BLaER1 treated with 17β-estradiol and CSF1 and Interleukin-3, amounts not matched to agents 10 nM and 100 nM (cell line): ENCODE measurements at regions not wholly inside any gene's neighbourhood (a gene's known extent, or its start where the extent isn't known, plus 50 kb on each side); places are given as distances from the start of the nearest gene placed in this dataset.

Experiments used
- H3K27ac ChIP-seq, 11 experiments: shearing (Covaris generic); formaldehyde crosslinking; 2 replicates each; pipeline ENCODE4 v1.8.1; 2022
- H3K27me3 ChIP-seq, 11 experiments: shearing (Covaris generic); formaldehyde crosslinking; 2 replicates each; pipeline ENCODE4 v1.8.1; 2022
- H3K36me3 ChIP-seq, 11 experiments: shearing (Covaris generic); formaldehyde crosslinking; 2 replicates each; pipeline ENCODE4 v1.8.1; 2022
- H3K4me1 ChIP-seq, 10 experiments: shearing (Covaris generic); formaldehyde crosslinking; 2 replicates each; pipeline ENCODE4 v1.8.1; 2022
- H3K4me2 ChIP-seq, 11 experiments: shearing (Covaris generic); formaldehyde crosslinking; 2 replicates each; pipeline ENCODE4 v1.8.1; 2022
- H3K4me3 ChIP-seq, 10 experiments: shearing (Covaris generic); formaldehyde crosslinking; 2 replicates each; pipeline ENCODE4 v1.8.1; 2022
- H3K9ac ChIP-seq, 11 experiments: shearing (Covaris generic); formaldehyde crosslinking; 2 replicates each; pipeline ENCODE4 v1.8.1; 2022
- H3K9me3 ChIP-seq, 11 experiments: shearing (Covaris generic); formaldehyde crosslinking; replicated peaks in 1 of 11; 2 replicates each; pipeline ENCODE4 v1.8.1; 2022
- H4K20me1 ChIP-seq, 11 experiments: shearing (Covaris generic); formaldehyde crosslinking; 2 replicates each; pipeline ENCODE4 v1.8.1; 2022
- Cebpa-rat ChIP-seq, 11 experiments: shearing (Covaris generic); IDR thresholded peaks; 2 replicates each; pipeline ENCODE4 v1.8.1; 2022

DNA sequence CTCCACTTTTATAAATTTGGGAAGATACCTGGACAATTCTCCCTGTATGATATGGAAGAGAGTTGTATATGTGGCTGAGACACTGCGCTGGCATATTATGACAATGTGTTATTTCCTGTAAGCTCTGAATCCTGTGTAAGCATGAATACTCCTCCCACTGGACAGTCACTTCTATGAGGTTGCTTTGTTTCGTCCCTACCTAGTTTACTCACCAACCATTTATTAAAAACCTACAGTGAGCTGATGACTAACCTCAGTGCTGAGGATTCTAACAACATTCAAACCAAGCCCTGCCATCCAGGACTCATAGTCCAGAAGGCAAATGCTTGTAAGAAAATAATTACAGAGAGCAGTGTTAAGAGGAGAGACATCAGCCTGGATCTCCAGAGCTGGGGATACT, 1632.9 kb upstream of the TENM3 start:
- H3K4me1 ChIP-seq, result peaks cover 0 to 4% (median 0%) of the 10 kb centered on the region in 10 experiments; a peak in 1 of 20 replicates
- no peak overlapping the region for H3K4me2 ChIP-seq
- H3K9me3 ChIP-seq, result no peaks in the 10 kb centered on the region
- no peaks in the 10 kb centered on the region for H3K36me3 ChIP-seq
- no peak overlapping the region for H3K27ac ChIP-seq
- no peak for TF ChIP-seq Cebpa-rat (IDR thresholded peaks at IDR 0.05)
- H4K20me1 ChIP-seq, result no peaks in the 10 kb centered on the region
- no peak overlapping the region for H3K9ac ChIP-seq
- no peaks in the 10 kb centered on the region for H3K27me3 ChIP-seq
- H3K4me3 ChIP-seq, result no peak overlapping the region

- H3K36me3 ChIP-seq, result no peaks in the 10 kb centered on the region
- H3K9ac ChIP-seq, result no peak overlapping the region
These were observed 1627.5 kb upstream of the TENM3 start for GRCh38 chr4:180615746-180616145.

DNA sequence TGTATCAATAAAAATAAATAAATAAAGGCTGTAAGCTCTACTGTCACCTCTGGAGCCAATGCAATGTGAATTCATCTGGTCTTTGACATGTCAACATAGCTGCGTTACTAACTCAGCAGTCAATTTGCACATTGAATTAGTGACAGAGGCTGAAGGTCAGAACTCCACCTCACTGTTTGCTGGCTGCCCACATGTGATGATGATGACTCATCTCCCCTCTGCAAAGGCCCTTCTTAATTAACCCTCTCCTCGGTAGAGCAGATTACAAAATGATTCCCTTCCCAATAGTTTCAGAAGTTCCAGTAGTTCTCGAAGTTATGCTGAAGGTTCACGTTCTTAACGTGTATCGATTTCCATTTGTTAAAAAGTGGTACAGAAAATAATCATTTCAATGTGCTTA, 1626.0 kb upstream of the TENM3 start:
- Histone ChIP-seq H3K4me3 (no peak overlapping the region), H3K9me3 (no peaks in the 10 kb centered on the region), H4K20me1 (no peaks in the 10 kb centered on the region), H3K36me3 (no peaks in the 10 kb centered on the region), H3K27me3 (no peaks in the 10 kb centered on the region), H3K4me1 (peaks cover 0 to 6% (median 0%) of the 10 kb centered on the region in 10 experiments; a peak in 3 of 20 replicates), H3K9ac (no peak overlapping the region), H3K4me2 (no peak overlapping the region), H3K27ac (no peak overlapping the region)
- TF ChIP-seq Cebpa-rat (IDR thresholded peaks at IDR 0.05), result no peak

More at GRCh38 chr4:180615746-180616145, 1627.5 kb upstream of the TENM3 start:
- no peaks in the 10 kb centered on the region for H4K20me1 ChIP-seq
- H3K27ac ChIP-seq, result no peak overlapping the region
- no peaks in the 10 kb centered on the region for H3K9me3 ChIP-seq
- TF ChIP-seq Cebpa-rat (IDR thresholded peaks at IDR 0.05), result no peak
- H3K4me3 ChIP-seq, result no peak overlapping the region
- peaks cover 0 to 6% (median 0%) of the 10 kb centered on the region in 10 experiments; a peak in 3 of 20 replicates for H3K4me1 ChIP-seq
- no peak overlapping the region for H3K4me2 ChIP-seq
- H3K27me3 ChIP-seq, result no peaks in the 10 kb centered on the region

DNA sequence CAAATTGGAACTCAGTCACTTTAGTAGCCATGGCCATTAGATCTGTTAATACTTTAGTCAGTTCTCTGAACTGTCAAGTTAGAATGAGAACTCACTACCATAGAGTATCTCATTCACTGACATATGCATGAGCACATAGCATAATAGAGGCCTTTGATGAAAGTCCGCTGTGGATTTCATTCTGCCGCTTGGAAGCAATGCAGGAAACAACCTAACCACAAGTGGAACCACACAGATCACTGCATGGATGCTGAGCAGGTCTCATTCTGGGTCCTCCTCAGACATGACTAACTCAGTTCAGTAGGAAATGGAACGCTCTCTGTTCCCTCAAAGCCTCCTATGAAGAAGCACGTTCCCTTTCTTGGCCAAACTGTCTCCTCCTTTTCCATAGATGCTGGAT, 1624.8 kb upstream of the TENM3 start:
- no peaks in the 10 kb centered on the region for H4K20me1 ChIP-seq
- H3K4me1 ChIP-seq, result peaks cover 0 to 6% (median 0%) of the 10 kb centered on the region in 10 experiments; a peak in 3 of 20 replicates
- H3K36me3 ChIP-seq, result no peaks in the 10 kb centered on the region
- no peaks in the 10 kb centered on the region for H3K27me3 ChIP-seq
- H3K4me3 ChIP-seq, result no peak overlapping the region
- H3K4me2 ChIP-seq, result no peak overlapping the region
- H3K9ac ChIP-seq, result no peak overlapping the region
- H3K27ac ChIP-seq, result no peak overlapping the region
- no peak; a peak in 1 of 22 replicates for TF ChIP-seq Cebpa-rat (IDR thresholded peaks at IDR 0.05)
- H3K9me3 ChIP-seq, result no peaks in the 10 kb centered on the region

GRCh38 chr4:180619440-180619839, 1623.8 kb upstream of the TENM3 start:
- Histone ChIP-seq H3K27me3 (no peaks in the 10 kb centered on the region), H3K36me3 (no peaks in the 10 kb centered on the region), H3K4me2 (no peak overlapping the region), H4K20me1 (no peaks in the 10 kb centered on the region), H3K4me3 (no peak overlapping the region), H3K4me1 (peaks cover 0 to 6% (median 0%) of the 10 kb centered on the region in 10 experiments; a peak in 3 of 20 replicates), H3K27ac (no peak overlapping the region), H3K9me3 (no peaks in the 10 kb centered on the region), H3K9ac (no peak overlapping the region)
- no peak for TF ChIP-seq Cebpa-rat (IDR thresholded peaks at IDR 0.05)

DNA sequence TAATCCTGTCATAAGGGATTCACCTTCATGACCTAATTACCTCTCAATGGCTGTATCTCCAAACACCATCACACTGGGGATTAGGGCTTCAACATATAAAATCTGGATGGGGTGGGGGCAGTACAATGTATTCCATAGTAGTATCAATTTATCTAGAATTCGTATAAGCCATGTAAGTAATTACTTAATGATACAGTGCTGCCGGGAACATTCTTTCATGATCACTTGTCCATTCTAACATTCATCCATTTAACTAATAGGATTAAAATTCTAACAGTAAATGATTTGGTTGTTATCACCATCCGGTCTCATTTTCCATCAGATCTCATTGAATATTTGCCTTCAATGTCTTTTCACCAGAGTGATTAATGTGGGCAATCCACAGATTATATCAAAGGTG, 1620.9 kb upstream of the TENM3 start:
- Histone ChIP-seq H3K4me2 (no peak overlapping the region), H3K27me3 (no peaks in the 10 kb centered on the region), H3K9me3 (no peaks in the 10 kb centered on the region), H3K9ac (no peak overlapping the region), H3K4me1 (peaks cover 0 to 6% (median 0%) of the 10 kb centered on the region in 10 experiments; a peak in 2 of 20 replicates), H3K4me3 (no peak overlapping the region), H3K27ac (no peak overlapping the region), H4K20me1 (no peaks in the 10 kb centered on the region), H3K36me3 (no peaks in the 10 kb centered on the region)
- no peak for TF ChIP-seq Cebpa-rat (IDR thresholded peaks at IDR 0.05)

- no peaks in the 10 kb centered on the region for H4K20me1 ChIP-seq
- H3K27ac ChIP-seq, result no peak overlapping the region
- no peak overlapping the region for H3K4me3 ChIP-seq
- no peaks in the 10 kb centered on the region for H3K9me3 ChIP-seq
- no peak for TF ChIP-seq Cebpa-rat (IDR thresholded peaks at IDR 0.05)
- H3K9ac ChIP-seq, result no peak overlapping the region
- no peaks in the 10 kb centered on the region for H3K36me3 ChIP-seq
- no peaks in the 10 kb centered on the region for H3K4me1 ChIP-seq
- H3K4me2 ChIP-seq, result no peak overlapping the region
- no peaks in the 10 kb centered on the region for H3K27me3 ChIP-seq
These were observed 1617.5 kb upstream of the TENM3 start for GRCh38 chr4:180625653-180626052.

GRCh38 chr4:180630012-180630665, 1613.1 kb upstream of the TENM3 start:
- H3K4me3 ChIP-seq, result no peak overlapping the region
- H3K9ac ChIP-seq, result no peak overlapping the region
- H3K4me2 ChIP-seq, result no peak overlapping the region
- H3K9me3 ChIP-seq, result no peaks in the 10 kb centered on the region
- no peak for TF ChIP-seq Cebpa-rat (IDR thresholded peaks at IDR 0.05)
- H4K20me1 ChIP-seq, result no peaks in the 10 kb centered on the region
- no peak overlapping the region for H3K27ac ChIP-seq
- H3K4me1 ChIP-seq, result no peaks in the 10 kb centered on the region
- H3K27me3 ChIP-seq, result no peaks in the 10 kb centered on the region
- no peaks in the 10 kb centered on the region for H3K36me3 ChIP-seq

DNA sequence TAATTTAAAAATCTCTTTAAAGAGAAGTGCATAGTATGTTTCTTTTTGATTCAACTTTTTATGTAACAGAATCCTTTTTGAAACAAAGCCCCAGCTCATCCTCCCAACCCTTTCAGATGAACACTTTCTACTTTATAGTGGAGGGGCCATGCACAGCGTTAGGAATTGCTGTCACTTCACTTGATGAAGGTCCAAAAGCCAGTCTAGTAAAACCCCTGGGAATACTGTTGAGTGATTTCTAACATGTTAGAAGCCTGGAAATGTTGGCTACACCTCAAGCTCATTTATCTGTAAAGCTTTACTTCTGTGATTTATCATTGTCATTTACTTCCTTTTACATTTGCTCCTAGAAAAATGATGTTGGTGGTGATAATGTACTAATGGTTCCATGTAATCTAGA, 1608.9 kb upstream of the TENM3 start:
- TF ChIP-seq Cebpa-rat (IDR thresholded peaks at IDR 0.05), result no peak
- no peaks in the 10 kb centered on the region for H3K36me3 ChIP-seq

GRCh38 chr4:180635281-180635680, 1607.9 kb upstream of the TENM3 start:
- no peak overlapping the region for H3K4me3 ChIP-seq
- no peaks in the 10 kb centered on the region for H3K9me3 ChIP-seq
- no peaks in the 10 kb centered on the region for H4K20me1 ChIP-seq
- no peak for TF ChIP-seq Cebpa-rat (IDR thresholded peaks at IDR 0.05)
- H3K27me3 ChIP-seq, result no peaks in the 10 kb centered on the region
- no peak overlapping the region for H3K4me2 ChIP-seq
- H3K36me3 ChIP-seq, result no peaks in the 10 kb centered on the region
- no peak overlapping the region for H3K9ac ChIP-seq
- no peaks in the 10 kb centered on the region for H3K4me1 ChIP-seq
- no peak overlapping the region for H3K27ac ChIP-seq

More for the DNA sequence above, 1608.9 kb upstream of the TENM3 start:
- Histone ChIP-seq H3K4me1 (no peaks in the 10 kb centered on the region), H3K27me3 (no peaks in the 10 kb centered on the region), H3K27ac (no peak overlapping the region), H3K4me2 (no peak overlapping the region), H3K9me3 (no peaks in the 10 kb centered on the region), H4K20me1 (no peaks in the 10 kb centered on the region), H3K4me3 (no peak overlapping the region), H3K9ac (no peak overlapping the region)
